HepG2 (cell line): ENCODE measurements at regions not wholly inside any gene's neighbourhood (a gene's known extent, or its start where the extent isn't known, plus 50 kb on each side); places are given as distances from the start of the nearest gene placed in this dataset.

ENCODE experiments used
- CTCF ChIP-seq: sonication (generic); formaldehyde crosslinking; IDR thresholded peaks from 2 replicates; pipeline ENCODE4 v1.5.0; 2020; ENCODE audit warnings: mild to moderate bottlenecking, missing genetic modification reagents, moderate library complexity
- GABPA ChIP-seq, 2 experiments: IDR thresholded peaks; 2 replicates each; pipeline ENCODE4 v1.6.1; 2011 to 2016; ENCODE audit warnings: low read depth in 2 of 2, low read length in 1 of 2, missing biosample characterization in 1 of 2, missing genetic modification characterization in 1 of 2
- IRF9 ChIP-seq: sonication (generic); formaldehyde crosslinking; IDR thresholded peaks from 2 replicates; pipeline ENCODE4 v1.8.0; 2022; ENCODE audit warnings: missing genetic modification reagents, mild to moderate bottlenecking, borderline replicate concordance
- RFX5 ChIP-seq: IDR thresholded peaks from 2 replicates; pipeline ENCODE4 v1.6.1; 2011; ENCODE audit warnings: low read depth, low read length, improper control_type of control experiment
- SIN3A ChIP-seq: IDR thresholded peaks from 2 replicates; pipeline ENCODE4 v1.6.1; 2011; ENCODE audit warnings: low read depth, mild to moderate bottlenecking, control low read depth, low read length, borderline replicate concordance
- ZNF329 ChIP-seq: sonication (generic); formaldehyde crosslinking; IDR thresholded peaks from 2 replicates; pipeline ENCODE4 v1.9.0; 2021; ENCODE audit warnings: low read depth, mild to moderate bottlenecking, missing genetic modification reagents

GRCh38 chr2:12487253-12488004 is 229.3 kb upstream of the TRIB2 start:
- TF ChIP-seq IRF9 (CRISPR knock-in tag), result no peak
- TF ChIP-seq CTCF (CRISPR knock-in tag), result no peak
- no peak for TF ChIP-seq SIN3A
- TF ChIP-seq RFX5, result no peak
- TF ChIP-seq GABPA (IDR thresholded peaks at IDR 0.05; ENCODE audit: low read depth, low read length), result no peak
- TF ChIP-seq GABPA (CRISPR knock-in tag; IDR thresholded peaks at IDR 0.05; ENCODE audit: low read depth), result no peak
- TF ChIP-seq ZNF329 (CRISPR knock-in tag), result no peak
